Thyroid gland (tissue), 4 donors: ENCODE measurements at regions not wholly inside any gene's neighbourhood (a gene's known extent, or its start where the extent isn't known, plus 50 kb on each side); places are given as distances from the start of the nearest gene placed in this dataset.

Experiments used
- CTCF ChIP-seq, 6 experiments: fragments of 200-600 bp in 3 of 6; fragments of 450-650 bp in 3 of 6; sonication (generic) in 3 of 6; IDR thresholded peaks; one replicate each; pipeline ENCODE4 v1.5.1; 2016 to 2019; ENCODE audit warnings: antibody characterized with exemption in 6 of 6, mild to moderate bottlenecking in 2 of 6, inconsistent platforms in 1 of 6, moderate library complexity in 1 of 6
- POLR2A ChIP-seq, 2 donors: fragments of 450-650 bp; IDR thresholded peaks; one replicate each; pipeline ENCODE4 v1.6.1; 2017; ENCODE audit warnings: antibody characterized with exemption in 2 of 2, mild to moderate bottlenecking in 2 of 2, moderate library complexity in 1 of 2

- no peak for TF ChIP-seq CTCF (IDR thresholded peaks at IDR 0.05)
- TF ChIP-seq POLR2A (IDR thresholded peaks at IDR 0.05) = no peak
Measured at GRCh38 chr18:34640276-34640675, 69.8 kb upstream of the DTNA start.
